HG02938 (cell line): ENCODE measurements at regions not wholly inside any gene's neighbourhood (a gene's known extent, or its start where the extent isn't known, plus 50 kb on each side); places are given as distances from the start of the nearest gene placed in this dataset.
"Not testable (repeated sequence)": the region's sequence is repeated elsewhere in the genome, so short reads cannot be mapped to it uniquely, and the experiment has no call there.

Source experiments
- ATAC-seq: cut with Tn5 transposase; IDR thresholded peaks from one replicate; pipeline ENCODE4 v1.9.1; 2021; ENCODE audit warnings: mild to moderate bottlenecking, moderate library complexity; ENCODE audit not compliant: unreplicated experiment

DNA sequence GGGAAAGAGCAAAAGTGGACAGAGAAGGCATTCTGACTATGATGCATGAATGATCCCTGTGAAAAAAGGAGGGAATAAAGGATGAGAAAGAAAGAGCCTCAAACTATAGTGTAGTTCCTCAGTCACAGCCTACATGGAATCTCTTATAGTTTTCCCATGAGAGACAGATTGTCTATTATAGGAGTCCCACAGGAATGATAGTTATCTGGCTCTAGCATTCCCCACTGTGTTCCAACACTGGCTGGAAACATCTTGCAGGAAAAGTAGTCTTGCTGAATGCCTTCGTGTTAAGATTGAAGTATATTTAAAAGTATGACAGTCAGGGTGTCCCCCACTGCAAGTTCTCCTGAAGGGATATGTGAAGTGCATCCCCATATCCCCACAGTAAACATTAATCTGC is 641.5 kb upstream of the NECTIN3 start:
- no peak for ATAC-seq

GRCh38 chr3:110436209-110436608 is 635.4 kb upstream of the NECTIN3 start:
- no peak for ATAC-seq

GRCh38 chr3:110440066-110440653 is 631.5 kb upstream of the NECTIN3 start:
- not testable (repeated sequence) for ATAC-seq

DNA sequence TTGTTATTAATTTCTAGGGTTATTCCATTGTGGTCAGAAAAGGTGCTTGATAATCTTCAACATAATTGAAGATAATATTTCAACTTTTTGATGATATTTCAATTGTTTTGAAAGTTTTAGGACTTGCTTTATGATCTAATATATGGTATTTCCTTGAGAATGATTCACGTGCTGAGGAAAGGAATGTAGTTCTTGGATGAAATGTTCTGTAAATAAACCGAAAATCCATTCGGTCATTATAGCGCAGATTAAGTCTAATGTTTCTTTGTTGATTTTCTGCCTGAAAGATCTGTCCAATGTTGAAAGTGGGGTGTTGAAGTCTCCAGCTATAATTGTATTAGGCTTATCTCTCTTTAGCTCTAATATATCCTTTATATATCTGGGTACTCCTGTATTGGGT is 617.5 kb upstream of the NECTIN3 start:
- no peak for ATAC-seq

DNA sequence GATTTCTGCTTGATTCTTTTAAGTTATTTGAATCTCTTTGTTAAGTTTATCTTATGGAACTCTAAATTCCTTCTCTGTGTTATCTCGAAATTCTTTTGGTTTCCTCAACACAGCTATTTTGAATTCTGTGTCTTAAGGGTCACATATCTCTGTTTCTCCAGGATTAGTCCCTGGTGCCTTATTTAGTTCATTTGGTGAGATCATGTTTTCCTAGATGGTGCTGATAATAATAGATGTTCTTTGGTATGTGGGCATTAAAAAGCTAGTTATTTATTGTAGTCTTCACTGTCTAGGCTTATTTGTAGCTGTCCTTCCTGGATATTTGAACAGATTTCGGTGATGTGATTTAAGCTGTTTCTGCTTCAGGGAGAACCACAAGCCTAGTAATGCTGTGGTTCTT is 615.6 kb upstream of the NECTIN3 start:
- no peak for ATAC-seq

- no peak for ATAC-seq
Measured at GRCh38 chr3:110456438-110457138, 615.0 kb upstream of the NECTIN3 start.

GRCh38 chr3:110457508-110457907 is 614.1 kb upstream of the NECTIN3 start:
- no peak for ATAC-seq

DNA sequence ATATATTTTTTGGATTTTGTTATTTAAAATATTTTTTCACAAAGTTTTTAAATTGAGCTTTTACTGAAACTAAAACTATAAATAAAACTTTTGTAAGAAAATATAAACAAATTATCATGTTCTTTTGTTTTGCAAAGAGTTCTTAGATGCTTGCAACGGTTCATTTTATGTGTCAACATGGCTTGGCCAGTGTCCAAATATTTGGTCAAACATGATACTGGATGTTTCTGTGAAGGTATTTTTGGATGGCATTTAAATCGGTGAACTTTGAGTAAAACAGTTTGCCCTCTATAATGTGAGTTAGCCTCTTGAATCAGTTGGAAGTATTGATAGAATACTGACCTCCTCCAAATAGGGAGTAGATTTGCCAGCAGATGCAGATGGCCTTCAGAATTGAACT is 612.6 kb upstream of the NECTIN3 start:
- no peak for ATAC-seq

- no peak for ATAC-seq
Measured at GRCh38 chr3:110470310-110470709, 601.3 kb upstream of the NECTIN3 start.

- no peak for ATAC-seq
Measured at GRCh38 chr3:110473405-110473804, 598.2 kb upstream of the NECTIN3 start.

DNA sequence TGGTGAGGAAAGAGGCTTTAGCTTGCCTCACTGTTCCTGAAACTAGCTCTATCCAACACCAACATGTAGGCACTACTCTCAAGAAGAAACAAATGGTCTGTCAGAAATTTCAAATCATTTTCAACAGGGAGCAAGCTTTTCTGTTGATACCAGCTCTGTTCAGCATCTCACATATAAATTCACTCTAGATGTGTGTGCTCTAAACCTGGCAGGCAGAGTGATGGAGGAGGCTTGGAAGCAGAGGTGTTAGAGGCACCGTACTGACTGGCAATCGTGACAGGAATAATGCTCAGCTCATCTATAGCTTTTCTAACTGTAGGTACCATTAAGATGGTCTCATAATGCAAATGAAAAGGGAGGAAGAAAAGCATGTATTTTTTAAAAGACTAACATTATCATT is 597.2 kb upstream of the NECTIN3 start:
- ATAC-seq, result no peak

- ATAC-seq, result no peak
Measured at GRCh38 chr3:110478377-110479054, 593.1 kb upstream of the NECTIN3 start.

GRCh38 chr3:110479731-110480130 is 591.9 kb upstream of the NECTIN3 start:
- ATAC-seq, result no peak

GRCh38 chr3:110485389-110485788 is 586.2 kb upstream of the NECTIN3 start:
- ATAC-seq, result no peak

DNA sequence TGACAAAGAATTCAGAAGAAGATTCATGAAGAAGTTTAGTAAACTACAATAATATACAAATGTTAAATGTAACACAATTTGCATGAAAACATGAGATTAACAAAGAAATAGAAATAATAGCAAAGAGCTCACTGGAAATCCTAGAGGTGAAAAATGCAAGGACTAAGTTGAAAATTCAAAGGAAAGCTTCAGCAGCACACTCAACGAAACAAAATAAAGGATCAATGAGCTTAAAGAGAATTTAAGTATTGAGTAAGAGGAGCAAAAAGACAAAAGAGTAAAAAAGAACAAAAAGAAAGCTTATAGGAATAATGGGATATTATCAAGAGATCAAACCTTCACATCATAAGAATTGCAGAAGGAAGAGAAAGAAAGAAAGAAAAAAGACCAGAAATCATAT is 583.8 kb upstream of the NECTIN3 start:
- no peak for ATAC-seq

GRCh38 chr3:110491413-110491812 is 580.2 kb upstream of the NECTIN3 start:
- ATAC-seq, result no peak

DNA sequence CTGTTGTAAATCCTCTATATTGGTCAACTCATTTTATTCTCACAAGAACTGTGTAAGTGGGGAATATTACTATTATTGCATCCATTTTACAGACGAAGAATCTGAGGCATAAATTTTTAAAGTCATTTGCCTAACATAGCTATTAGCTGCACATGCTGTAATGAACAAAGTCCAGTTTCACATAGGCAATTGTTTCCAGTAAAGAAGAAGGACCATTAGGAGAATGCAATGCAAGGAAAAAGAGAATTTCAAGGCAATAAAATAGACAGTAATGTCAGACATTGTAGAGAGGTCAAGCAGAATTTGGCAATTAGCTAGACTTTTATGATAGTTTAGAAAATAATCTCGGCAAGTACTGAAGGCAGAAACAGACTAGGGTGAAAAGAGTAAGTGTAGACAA is 578.7 kb upstream of the NECTIN3 start:
- ATAC-seq, result no peak

DNA sequence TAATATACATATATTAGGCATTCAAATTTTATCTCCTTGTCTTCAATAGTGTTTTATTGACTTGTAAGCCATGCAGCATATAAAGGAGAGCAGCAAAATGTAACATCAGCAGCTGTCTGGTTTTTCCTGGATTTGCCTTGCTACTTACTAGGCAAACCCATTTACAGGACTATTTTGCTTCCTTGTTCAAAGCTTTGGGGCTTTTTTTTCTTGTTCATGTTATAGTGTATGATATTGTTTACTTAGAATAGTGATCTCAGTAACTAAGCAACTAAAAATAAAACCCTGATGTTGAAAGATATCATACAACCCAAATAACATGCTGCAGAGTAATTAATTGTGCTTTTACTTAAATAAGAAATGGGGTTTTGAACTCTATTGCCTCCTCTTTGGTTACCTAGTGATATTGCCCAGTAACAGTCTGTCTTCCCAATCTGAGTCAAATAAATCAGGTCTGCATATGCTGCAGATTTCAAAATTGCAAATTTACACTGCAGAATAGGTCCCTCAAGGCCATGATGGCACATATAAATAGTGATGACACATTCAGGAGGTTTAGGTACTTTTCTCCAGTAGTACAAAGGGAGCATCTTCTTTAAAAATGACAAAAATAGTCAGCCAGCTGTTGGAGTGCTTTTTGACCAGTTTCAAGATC is 578.1 kb upstream of the NECTIN3 start:
- no peak for ATAC-seq

- ATAC-seq, result no peak
Measured at GRCh38 chr3:110494093-110494490, 577.5 kb upstream of the NECTIN3 start.

GRCh38 chr3:110494728-110495127 is 576.9 kb upstream of the NECTIN3 start:
- ATAC-seq, result no peak

DNA sequence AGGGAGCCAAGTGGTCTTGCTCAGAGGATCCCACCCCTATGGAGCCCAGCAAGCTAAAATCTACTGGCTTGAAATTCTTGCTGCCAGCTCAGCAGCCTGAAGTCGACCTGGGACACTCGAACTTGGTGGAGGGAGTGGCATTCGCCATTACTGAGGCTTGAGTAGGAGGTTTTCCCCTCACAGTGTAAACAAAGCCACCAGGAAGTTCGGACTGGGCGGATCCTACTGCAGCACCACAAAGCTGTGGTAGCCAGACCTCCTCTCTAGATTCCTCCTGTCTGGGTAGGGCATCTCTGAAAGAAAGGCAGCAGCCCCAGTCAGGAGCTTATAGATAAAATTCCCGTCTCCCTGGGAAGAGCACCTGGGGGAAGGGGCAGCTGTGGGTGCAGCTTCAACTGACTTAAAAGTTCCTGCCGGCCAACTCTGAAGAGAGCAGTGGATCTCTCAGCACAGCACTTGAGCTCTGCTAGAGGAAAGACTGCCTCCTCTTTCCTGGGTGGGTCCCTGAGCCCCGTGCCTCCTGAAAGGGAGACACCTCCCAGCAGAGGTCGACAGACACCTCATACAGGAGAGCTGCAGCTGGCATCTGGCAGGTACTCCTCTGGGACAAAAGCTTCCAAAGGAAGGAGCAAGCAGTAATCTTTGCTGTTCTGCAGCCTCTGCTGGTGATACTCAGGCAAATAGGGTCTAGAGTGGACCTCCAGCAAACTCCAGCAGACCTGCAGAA is 576.3 kb upstream of the NECTIN3 start:
- no peak for ATAC-seq
